ENCODE measurements at regions not wholly inside any gene's neighbourhood (a gene's known extent, or its start where the extent isn't known, plus 50 kb on each side); places are given as distances from the start of the nearest gene placed in this dataset.

DNA sequence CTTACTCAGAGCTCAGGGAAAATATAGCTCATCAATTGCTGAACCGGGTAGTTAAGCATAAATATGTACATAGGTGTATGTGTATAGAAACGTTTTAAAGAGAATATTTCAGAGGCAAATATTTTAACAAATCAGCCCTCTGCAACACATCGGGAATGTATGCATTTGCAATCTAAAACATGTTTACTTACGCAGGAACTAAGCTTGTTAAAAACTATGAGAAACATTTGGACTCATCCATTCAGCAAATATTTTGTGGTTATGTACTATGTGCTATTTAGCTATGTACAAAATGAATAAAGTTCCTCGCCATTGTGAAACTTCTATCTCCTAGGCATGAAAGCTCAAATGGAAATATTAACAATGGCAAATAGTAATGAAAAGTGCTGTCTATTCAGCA lies 469.9 kb downstream of the ARHGEF28 start:
- no peak for ATAC-seq

More for the DNA sequence above, 469.9 kb downstream of the ARHGEF28 start:
- Histone ChIP-seq H3F3A (replicated peaks; ENCODE audit: low read depth) (no peaks in the 10 kb centered on the region), H3K4me3 (no peak overlapping the region), H3K4me2 (no peak overlapping the region), H3K27me3 (ENCODE audit: insufficient read depth) (no peaks in the 10 kb centered on the region), H3K9me2 (ENCODE audit: insufficient read depth) (peaks cover 13% of the 10 kb centered on the region; the same call in 1 of the 2 replicates), H3K4me1 (ENCODE audit: insufficient read depth) (no peaks in the 10 kb centered on the region), H3K79me2 (replicated peaks; ENCODE audit: insufficient read depth) (no peaks in the 10 kb centered on the region), H3K27ac (ENCODE audit: low read depth) (no peak overlapping the region), H3K36me3 (ENCODE audit: insufficient read depth) (no peaks in the 10 kb centered on the region), H4K20me1 (replicated peaks; ENCODE audit: insufficient read depth) (no peaks in the 10 kb centered on the region), H2AFZ (no peak overlapping the region)
- TF ChIP-seq ZNF331 (CRISPR knock-in tag; IDR thresholded peaks at IDR 0.05; ENCODE audit: low read depth) (no peak), EZH2 (IDR thresholded peaks at IDR 0.05; ENCODE audit: low read depth, unreplicated experiment) (no peak), ETS1 (IDR thresholded peaks at IDR 0.05) (no peak), JUNB (IDR thresholded peaks at IDR 0.05; ENCODE audit: unreplicated experiment) (no peak), EZH2phosphoT487 (IDR thresholded peaks at IDR 0.05; ENCODE audit: unreplicated experiment) (no peak), POLR2AphosphoS5 (IDR thresholded peaks at IDR 0.05; ENCODE audit: low read depth) (no peak), CREB1 (CRISPR knock-in tag; IDR thresholded peaks at IDR 0.05; ENCODE audit: low read depth) (no peak), NANOG (IDR thresholded peaks at IDR 0.05; ENCODE audit: borderline replicate concordance) (no peak)
- TF ChIP-seq, protein P1, sequence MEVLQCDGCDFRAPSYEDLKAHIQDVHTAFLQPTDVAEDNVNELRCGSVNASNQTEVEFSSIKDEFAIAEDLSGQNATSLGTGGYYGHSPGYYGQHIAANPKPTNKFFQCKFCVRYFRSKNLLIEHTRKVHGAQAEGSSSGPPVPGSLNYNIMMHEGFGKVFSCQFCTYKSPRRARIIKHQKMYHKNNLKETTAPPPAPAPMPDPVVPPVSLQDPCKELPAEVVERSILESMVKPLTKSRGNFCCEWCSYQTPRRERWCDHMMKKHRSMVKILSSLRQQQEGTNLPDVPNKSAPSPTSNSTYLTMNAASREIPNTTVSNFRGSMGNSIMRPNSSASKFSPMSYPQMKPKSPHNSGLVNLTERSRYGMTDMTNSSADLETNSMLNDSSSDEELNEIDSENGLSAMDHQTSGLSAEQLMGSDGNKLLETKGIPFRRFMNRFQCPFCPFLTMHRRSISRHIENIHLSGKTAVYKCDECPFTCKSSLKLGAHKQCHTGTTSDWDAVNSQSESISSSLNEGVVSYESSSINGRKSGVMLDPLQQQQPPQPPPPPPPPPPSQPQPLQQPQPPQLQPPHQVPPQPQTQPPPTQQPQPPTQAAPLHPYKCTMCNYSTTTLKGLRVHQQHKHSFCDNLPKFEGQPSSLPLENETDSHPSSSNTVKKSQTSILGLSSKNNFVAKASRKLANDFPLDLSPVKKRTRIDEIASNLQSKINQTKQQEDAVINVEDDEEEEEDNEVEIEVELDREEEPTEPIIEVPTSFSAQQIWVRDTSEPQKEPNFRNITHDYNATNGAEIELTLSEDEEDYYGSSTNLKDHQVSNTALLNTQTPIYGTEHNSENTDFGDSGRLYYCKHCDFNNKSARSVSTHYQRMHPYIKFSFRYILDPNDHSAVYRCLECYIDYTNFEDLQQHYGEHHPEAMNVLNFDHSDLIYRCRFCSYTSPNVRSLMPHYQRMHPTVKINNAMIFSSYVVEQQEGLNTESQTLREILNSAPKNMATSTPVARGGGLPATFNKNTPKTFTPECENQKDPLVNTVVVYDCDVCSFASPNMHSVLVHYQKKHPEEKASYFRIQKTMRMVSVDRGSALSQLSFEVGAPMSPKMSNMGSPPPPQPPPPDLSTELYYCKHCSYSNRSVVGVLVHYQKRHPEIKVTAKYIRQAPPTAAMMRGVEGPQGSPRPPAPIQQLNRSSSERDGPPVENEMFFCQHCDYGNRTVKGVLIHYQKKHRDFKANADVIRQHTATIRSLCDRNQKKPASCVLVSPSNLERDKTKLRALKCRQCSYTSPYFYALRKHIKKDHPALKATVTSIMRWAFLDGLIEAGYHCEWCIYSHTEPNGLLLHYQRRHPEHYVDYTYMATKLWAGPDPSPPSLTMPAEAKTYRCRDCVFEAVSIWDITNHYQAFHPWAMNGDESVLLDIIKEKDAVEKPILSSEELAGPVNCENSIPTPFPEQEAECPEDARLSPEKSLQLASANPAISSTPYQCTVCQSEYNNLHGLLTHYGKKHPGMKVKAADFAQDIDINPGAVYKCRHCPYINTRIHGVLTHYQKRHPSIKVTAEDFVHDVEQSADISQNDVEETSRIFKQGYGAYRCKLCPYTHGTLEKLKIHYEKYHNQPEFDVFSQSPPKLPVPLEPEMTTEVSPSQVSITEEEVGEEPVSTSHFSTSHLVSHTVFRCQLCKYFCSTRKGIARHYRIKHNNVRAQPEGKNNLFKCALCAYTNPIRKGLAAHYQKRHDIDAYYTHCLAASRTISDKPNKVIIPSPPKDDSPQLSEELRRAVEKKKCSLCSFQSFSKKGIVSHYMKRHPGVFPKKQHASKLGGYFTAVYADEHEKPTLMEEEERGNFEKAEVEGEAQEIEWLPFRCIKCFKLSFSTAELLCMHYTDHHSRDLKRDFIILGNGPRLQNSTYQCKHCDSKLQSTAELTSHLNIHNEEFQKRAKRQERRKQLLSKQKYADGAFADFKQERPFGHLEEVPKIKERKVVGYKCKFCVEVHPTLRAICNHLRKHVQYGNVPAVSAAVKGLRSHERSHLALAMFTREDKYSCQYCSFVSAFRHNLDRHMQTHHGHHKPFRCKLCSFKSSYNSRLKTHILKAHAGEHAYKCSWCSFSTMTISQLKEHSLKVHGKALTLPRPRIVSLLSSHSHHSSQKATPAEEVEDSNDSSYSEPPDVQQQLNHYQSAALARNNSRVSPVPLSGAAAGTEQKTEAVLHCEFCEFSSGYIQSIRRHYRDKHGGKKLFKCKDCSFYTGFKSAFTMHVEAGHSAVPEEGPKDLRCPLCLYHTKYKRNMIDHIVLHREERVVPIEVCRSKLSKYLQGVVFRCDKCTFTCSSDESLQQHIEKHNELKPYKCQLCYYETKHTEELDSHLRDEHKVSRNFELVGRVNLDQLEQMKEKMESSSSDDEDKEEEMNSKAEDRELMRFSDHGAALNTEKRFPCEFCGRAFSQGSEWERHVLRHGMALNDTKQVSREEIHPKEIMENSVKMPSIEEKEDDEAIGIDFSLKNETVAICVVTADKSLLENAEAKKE (CRISPR knock-in tag; IDR thresholded peaks at IDR 0.05): no peak
- TF ChIP-seq, protein P2, sequence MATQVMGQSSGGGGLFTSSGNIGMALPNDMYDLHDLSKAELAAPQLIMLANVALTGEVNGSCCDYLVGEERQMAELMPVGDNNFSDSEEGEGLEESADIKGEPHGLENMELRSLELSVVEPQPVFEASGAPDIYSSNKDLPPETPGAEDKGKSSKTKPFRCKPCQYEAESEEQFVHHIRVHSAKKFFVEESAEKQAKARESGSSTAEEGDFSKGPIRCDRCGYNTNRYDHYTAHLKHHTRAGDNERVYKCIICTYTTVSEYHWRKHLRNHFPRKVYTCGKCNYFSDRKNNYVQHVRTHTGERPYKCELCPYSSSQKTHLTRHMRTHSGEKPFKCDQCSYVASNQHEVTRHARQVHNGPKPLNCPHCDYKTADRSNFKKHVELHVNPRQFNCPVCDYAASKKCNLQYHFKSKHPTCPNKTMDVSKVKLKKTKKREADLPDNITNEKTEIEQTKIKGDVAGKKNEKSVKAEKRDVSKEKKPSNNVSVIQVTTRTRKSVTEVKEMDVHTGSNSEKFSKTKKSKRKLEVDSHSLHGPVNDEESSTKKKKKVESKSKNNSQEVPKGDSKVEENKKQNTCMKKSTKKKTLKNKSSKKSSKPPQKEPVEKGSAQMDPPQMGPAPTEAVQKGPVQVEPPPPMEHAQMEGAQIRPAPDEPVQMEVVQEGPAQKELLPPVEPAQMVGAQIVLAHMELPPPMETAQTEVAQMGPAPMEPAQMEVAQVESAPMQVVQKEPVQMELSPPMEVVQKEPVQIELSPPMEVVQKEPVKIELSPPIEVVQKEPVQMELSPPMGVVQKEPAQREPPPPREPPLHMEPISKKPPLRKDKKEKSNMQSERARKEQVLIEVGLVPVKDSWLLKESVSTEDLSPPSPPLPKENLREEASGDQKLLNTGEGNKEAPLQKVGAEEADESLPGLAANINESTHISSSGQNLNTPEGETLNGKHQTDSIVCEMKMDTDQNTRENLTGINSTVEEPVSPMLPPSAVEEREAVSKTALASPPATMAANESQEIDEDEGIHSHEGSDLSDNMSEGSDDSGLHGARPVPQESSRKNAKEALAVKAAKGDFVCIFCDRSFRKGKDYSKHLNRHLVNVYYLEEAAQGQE (IDR thresholded peaks at IDR 0.05; ENCODE audit: unreplicated experiment): no peak
- TF ChIP-seq, protein P3, sequence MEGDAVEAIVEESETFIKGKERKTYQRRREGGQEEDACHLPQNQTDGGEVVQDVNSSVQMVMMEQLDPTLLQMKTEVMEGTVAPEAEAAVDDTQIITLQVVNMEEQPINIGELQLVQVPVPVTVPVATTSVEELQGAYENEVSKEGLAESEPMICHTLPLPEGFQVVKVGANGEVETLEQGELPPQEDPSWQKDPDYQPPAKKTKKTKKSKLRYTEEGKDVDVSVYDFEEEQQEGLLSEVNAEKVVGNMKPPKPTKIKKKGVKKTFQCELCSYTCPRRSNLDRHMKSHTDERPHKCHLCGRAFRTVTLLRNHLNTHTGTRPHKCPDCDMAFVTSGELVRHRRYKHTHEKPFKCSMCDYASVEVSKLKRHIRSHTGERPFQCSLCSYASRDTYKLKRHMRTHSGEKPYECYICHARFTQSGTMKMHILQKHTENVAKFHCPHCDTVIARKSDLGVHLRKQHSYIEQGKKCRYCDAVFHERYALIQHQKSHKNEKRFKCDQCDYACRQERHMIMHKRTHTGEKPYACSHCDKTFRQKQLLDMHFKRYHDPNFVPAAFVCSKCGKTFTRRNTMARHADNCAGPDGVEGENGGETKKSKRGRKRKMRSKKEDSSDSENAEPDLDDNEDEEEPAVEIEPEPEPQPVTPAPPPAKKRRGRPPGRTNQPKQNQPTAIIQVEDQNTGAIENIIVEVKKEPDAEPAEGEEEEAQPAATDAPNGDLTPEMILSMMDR (conservative IDR thresholded peaks at IDR 0.05; ENCODE audit: low read depth in 2 of 2): no peak
- DNase-seq (ENCODE audit: low spot score): no peak
- H3K4me3 Mint-ChIP-seq: no peak overlapping the region
- H3K27me3 Mint-ChIP-seq (ENCODE audit: insufficient read depth, low read depth, poor library complexity): no peaks in the 10 kb centered on the region
- no peaks in the 10 kb centered on the region; the same call in 2 of the 3 replicates for H3K4me1 Mint-ChIP-seq
- H3K27ac Mint-ChIP-seq: no peak overlapping the region
- peaks cover 2% of the 10 kb centered on the region; the same call in 1 of the 3 replicates for H3K36me3 Mint-ChIP-seq (ENCODE audit: low read depth)
- H3K9me3 Mint-ChIP-seq: peaks cover 9% of the 10 kb centered on the region; the same call in 2 of the 3 replicates

All from GM23338 (cell line).